DMS 273 treated with DMSO at 0.1 percent for 48 hours (cell line): ENCODE measurements at regions not wholly inside any gene's neighbourhood (a gene's known extent, or its start where the extent isn't known, plus 50 kb on each side); places are given as distances from the start of the nearest gene placed in this dataset.
A peak's percentile ranks its signal among the peaks of the same experiment; 100 is the strongest.
"Not testable (repeated sequence)": the region's sequence is repeated elsewhere in the genome, so short reads cannot be mapped to it uniquely, and the experiment has no call there.

Experiments
- DNase-seq: peaks from one replicate; lab custom pipeline; 2025; lab: John Stamatoyannopoulos, UW

DNA sequence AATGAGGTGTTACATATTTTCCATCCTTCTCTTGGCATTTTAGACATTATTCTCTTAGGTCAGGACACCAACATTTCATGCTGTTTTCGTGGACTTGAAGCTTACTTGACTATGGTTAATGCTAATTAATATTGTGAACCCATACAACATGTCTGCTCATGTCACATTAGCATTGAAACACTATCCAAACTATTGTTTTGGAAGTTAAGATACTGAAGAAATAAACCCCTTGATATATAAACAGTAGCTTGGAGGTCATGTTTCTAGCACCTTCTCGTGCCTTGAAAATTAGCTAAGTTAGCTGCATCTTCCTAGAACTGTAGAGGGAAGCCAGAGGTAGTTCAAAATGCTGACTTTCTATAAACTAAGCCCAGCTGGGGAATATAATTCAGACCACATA lies 288.8 kb downstream of the LTN1 start:
- DNase-seq = no peak

DNA sequence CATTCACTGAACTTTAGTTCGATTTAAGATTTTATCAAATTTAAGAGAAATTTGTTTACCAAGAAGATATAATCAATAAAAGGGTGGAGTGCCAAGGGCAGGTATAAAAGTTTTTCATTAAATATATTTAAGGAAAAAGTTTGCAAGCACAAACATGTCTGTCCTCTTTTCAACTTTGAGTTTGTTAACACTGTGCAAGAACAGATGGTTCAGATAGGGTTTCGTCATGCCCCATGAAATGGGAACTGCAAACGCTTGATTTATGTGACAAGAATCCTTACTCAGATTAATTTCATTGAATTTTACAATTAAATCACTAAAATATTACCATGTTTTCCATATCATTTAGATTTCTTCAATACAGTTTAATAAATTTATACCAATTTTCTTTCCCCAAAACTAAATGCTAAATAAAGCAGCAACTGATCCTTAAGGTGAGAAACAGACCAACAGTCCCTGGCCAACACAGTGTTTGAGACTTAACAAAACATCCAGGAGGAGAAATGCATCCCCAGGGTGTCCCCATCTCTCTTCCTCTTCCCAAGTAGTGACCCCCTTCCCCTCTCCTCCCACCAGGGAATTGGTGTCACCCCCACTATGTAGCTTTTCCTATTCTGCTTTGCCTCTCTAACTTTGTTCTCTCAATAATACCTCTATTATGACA lies 292.9 kb downstream of the LTN1 start:
- DNase-seq = peak; percentile 67

DNA sequence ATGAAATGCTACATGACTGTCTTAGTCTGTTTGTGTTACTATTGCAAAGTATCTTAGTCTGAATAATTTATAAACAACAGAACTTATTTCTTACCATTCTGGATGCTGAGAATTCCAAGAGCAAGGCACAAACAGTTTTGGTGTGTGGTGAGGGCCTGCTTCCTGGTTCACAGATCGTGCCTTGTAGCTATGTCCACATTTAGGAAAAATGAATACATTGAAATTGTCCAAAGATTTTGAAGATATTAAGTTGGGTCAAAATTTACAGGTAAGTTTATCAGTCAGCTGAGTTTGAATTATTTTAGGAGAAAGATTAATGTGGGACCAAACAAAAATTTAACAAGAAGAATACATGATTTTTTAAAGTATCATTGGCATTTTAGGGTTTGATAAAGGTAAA lies 293.5 kb downstream of the LTN1 start:
- no peak for DNase-seq

GRCh38 chr21:28696844-28697410 lies 295.8 kb downstream of the LTN1 start:
- no peak for DNase-seq

DNA sequence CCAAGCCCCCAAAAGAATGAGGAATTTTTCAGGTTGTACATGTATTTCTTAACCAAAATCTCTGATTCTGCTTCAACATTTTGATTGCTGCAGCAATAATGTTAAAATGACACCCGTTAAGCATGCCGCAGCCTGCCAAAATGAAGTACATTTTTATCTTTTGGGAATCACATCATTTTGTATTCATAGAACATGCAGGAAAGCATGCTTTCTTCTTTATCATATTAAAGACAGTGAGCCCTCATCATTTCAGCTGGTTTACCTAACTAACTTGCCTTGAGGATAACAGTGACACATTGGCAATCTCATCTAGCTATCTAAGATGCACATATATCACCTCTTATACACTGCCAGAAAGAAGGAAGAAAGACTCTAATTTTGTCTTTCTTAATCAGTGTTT lies 299.2 kb downstream of the LTN1 start:
- no peak for DNase-seq

DNA sequence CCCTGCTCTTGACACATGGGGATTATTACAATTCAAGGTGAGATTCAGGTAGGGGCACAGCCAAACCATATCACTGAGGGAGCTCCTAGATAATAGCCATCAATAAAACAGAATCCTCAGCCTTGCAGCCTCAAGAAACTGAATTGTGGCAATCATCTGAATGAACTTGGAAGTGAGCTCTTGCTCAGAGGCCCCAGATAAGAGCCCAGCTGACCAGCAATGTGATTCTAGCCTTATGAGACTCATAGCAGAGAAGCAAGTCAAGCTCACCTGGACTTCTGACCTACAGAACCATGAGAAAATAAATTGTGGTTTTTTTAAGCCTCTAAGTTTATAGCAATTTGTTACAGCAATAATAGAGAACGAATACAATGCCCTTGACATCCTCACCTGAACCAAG lies 302.5 kb downstream of the LTN1 start:
- DNase-seq = no peak

DNA sequence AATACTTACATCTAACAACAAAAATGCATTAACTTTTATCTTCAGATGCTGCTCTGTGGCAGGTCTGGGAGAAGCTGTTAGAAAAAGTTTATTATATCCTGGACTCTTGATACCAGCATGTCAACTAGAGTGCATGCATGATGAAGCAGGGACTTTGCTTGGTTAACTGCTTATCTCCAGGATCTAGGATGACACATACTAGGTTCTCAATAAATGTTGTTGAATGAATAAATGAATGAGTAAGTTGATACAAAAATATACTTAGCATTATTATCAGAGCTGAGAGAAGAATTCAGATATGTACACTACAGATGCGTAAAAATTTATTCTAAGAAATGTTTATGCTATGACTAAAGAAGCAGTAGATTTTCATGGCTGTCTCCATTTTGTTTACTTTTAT lies 304.3 kb downstream of the LTN1 start:
- DNase-seq = no peak

DNA sequence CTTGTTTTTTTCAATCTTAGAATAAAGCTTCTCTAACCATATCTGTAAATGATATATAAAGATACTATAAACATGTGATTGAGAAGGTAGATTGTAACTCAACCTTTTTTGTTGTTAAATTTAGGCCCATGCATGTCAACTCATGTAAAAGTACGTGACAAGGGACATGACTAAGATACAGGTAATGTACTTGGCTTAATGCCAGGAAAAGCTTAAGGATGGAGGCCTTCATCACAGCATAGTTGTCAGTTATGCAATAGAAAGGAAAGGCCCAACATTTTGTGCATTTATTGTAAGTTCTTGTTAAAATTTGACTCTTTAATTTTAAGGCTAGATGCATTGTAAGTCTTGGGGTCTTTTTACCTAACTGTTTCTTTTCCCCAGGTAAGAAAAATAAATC lies 305.1 kb downstream of the LTN1 start:
- no peak for DNase-seq

GRCh38 chr21:28683982-28684752 lies 308.5 kb downstream of the LTN1 start:
- DNase-seq = no peak

GRCh38 chr21:28682884-28683283 lies 309.8 kb downstream of the LTN1 start:
- not testable (repeated sequence) for DNase-seq

GRCh38 chr21:28677096-28677495 lies 315.6 kb downstream of the LTN1 start:
- DNase-seq = not testable (repeated sequence)

GRCh38 chr21:28675331-28676041 lies 317.2 kb downstream of the LTN1 start:
- DNase-seq = no peak

DNA sequence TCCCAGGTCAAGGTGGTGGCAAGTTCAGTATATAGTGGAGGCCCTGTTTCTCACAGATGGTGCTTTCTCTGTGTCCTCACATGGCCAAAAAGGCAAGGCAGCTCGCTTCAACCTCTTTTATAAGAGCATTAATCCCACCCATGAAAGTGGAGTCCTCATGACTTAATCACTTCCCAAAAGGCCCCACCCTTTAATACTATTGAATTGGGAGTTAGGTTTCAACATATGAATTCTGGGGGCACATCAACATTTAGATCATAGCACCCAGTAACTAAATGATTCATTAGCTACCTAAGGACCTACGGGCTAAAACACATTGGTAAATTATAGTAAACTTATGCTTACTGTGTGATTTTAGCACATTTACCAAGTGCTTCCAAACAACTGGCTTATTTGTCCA lies 317.9 kb downstream of the LTN1 start:
- no peak for DNase-seq

- no peak for DNase-seq
These were observed 321.0 kb downstream of the LTN1 start for GRCh38 chr21:28671549-28672195.

GRCh38 chr21:28669971-28670653 lies 322.6 kb downstream of the LTN1 start:
- no peak for DNase-seq

GRCh38 chr21:28669321-28669720 lies 323.4 kb downstream of the LTN1 start:
- no peak for DNase-seq

- no peak for DNase-seq
These were observed 328.9 kb downstream of the LTN1 start for GRCh38 chr21:28663754-28664153.

GRCh38 chr21:28663111-28663693 lies 329.5 kb downstream of the LTN1 start:
- no peak for DNase-seq

- DNase-seq = no peak
These were observed 335.1 kb downstream of the LTN1 start for GRCh38 chr21:28657566-28657965.

DNA sequence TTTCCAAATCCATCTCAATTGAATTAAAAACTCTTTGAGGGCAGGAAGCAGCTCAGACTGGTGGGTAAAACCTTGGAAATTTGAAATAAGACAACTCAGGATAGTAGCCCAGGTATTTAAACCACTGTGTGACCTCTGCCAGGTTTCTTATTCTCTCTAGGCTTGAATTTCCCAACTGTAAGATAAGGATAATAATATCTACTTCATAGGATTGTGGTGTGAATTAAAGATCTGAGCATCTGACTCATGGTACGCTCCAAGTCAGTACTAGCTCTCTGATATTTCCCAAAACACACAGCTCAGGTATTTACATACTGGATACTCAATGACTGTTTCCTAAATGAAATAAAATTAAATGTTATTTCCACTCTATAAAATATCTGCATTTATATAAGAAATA lies 337.2 kb downstream of the LTN1 start:
- DNase-seq = no peak

DNA sequence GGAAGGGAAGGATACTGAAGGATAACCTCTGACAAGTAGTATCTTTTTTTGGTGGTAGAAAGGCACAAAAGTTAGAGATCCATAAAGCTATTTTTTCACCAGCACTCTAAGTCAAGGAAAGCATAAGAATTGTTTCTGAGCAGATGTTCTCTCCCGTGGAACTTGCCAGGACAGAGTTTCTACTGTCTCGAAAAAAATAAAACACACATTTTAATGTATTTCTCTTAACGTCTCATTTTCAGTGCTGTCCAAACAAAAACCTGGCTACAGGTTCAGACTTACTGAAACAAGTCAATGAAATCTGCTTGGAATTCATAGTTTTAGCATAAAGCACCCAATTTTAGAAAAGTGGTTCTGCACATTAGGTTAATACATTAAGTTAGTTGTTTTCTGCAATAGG lies 338.3 kb downstream of the LTN1 start:
- DNase-seq = no peak
